ENCODE measurements at regions not wholly inside any gene's neighbourhood (a gene's known extent, or its start where the extent isn't known, plus 50 kb on each side); places are given as distances from the start of the nearest gene placed in this dataset.

- H3K9me3 ChIP-seq = no peaks in the 10 kb centered on the region
- H3K36me3 ChIP-seq = no peaks in the 10 kb centered on the region
- intact Hi-C loops (cut with DNase I; ENCODE audit: low total_unique reads) = no loop called here
- H3K27me3 ChIP-seq = no peaks in the 10 kb centered on the region
- H3K4me3 ChIP-seq = no peak overlapping the region
- no peak overlapping the region for H3K27ac ChIP-seq
- TF ChIP-seq POLR2A (IDR thresholded peaks at IDR 0.05) = no peak
- no peak for TF ChIP-seq CTCF (IDR thresholded peaks at IDR 0.05)
- no peaks in the 10 kb centered on the region for H3K4me1 ChIP-seq
- DNase-seq = no peak
Observed at GRCh38 chr12:91478500-91478899, 295.9 kb upstream of the DCN start.

- no peaks in the 10 kb centered on the region for H3K27me3 ChIP-seq
- intact Hi-C loops (cut with DNase I; ENCODE audit: low total_unique reads) = no loop called here
- no peak overlapping the region for H3K27ac ChIP-seq
- H3K4me1 ChIP-seq = no peaks in the 10 kb centered on the region
- peaks cover 0 to 7% of the 10 kb centered on the region in 2 donors for H3K9me3 ChIP-seq
- H3K4me3 ChIP-seq = no peak overlapping the region
- H3K36me3 ChIP-seq = no peaks in the 10 kb centered on the region
- TF ChIP-seq CTCF (IDR thresholded peaks at IDR 0.05) (no peak), POLR2A (IDR thresholded peaks at IDR 0.05) (no peak)
- no peak for DNase-seq
Observed at GRCh38 chr12:91467686-91468085, 285.1 kb upstream of the DCN start.

- no peak overlapping the region for H3K4me3 ChIP-seq
- no peak overlapping the region for H3K27ac ChIP-seq
- peaks cover 0 to 5% of the 10 kb centered on the region in 2 donors for H3K9me3 ChIP-seq
- no peak for DNase-seq
- intact Hi-C loops (cut with DNase I; ENCODE audit: low total_unique reads) = no loop called here
- TF ChIP-seq CTCF (IDR thresholded peaks at IDR 0.05) (no peak), POLR2A (IDR thresholded peaks at IDR 0.05) (no peak)
- H3K36me3 ChIP-seq = no peaks in the 10 kb centered on the region
- H3K27me3 ChIP-seq = no peaks in the 10 kb centered on the region
- H3K4me1 ChIP-seq = no peaks in the 10 kb centered on the region
Observed at GRCh38 chr12:91461061-91461460, 278.4 kb upstream of the DCN start.

- DNase-seq = no peak
- no peaks in the 10 kb centered on the region for H3K9me3 ChIP-seq
Observed at GRCh38 chr12:91460469-91460868, 277.9 kb upstream of the DCN start.

GRCh38 chr12:91455321-91455720 is 272.7 kb upstream of the DCN start:
- Histone ChIP-seq H3K4me3 (no peak overlapping the region), H3K27ac (no peak overlapping the region), H3K27me3 (no peaks in the 10 kb centered on the region), H3K4me1 (no peaks in the 10 kb centered on the region), H3K9me3 (no peaks in the 10 kb centered on the region), H3K36me3 (peaks cover 0 to 2% of the 10 kb centered on the region in 2 donors)
- TF ChIP-seq CTCF (IDR thresholded peaks at IDR 0.05) = no peak
- no peak for TF ChIP-seq POLR2A (IDR thresholded peaks at IDR 0.05)
- no peak for DNase-seq
- intact Hi-C loops (cut with DNase I; ENCODE audit: low total_unique reads) = no loop called here

More at GRCh38 chr12:91460469-91460868, 277.9 kb upstream of the DCN start:
- H3K4me1 ChIP-seq = no peaks in the 10 kb centered on the region
- no peak overlapping the region for H3K27ac ChIP-seq
- H3K36me3 ChIP-seq = no peaks in the 10 kb centered on the region
- intact Hi-C loops (cut with DNase I; ENCODE audit: low total_unique reads) = no loop called here
- no peak overlapping the region for H3K4me3 ChIP-seq
- no peak for TF ChIP-seq POLR2A (IDR thresholded peaks at IDR 0.05)
- no peak for TF ChIP-seq CTCF (IDR thresholded peaks at IDR 0.05)
- no peaks in the 10 kb centered on the region for H3K27me3 ChIP-seq

All from uterus (tissue), 3 donors.